Esophagus mucosa (tissue), 1 donor: ENCODE measurements at regions not wholly inside any gene's neighbourhood (a gene's known extent, or its start where the extent isn't known, plus 50 kb on each side); places are given as distances from the start of the nearest gene placed in this dataset.
"Not testable (repeated sequence)": the region's sequence is repeated elsewhere in the genome, so short reads cannot be mapped to it uniquely, and the experiment has no call there.

Source experiments
- ATAC-seq: fragments of 200-7000 bp; cut with Tn5 transposase; one replicate; pipeline ENCODE4 v1.9.1; 2020
- donor health status: DM: yes; HTN: yes; CAD: no.

DNA sequence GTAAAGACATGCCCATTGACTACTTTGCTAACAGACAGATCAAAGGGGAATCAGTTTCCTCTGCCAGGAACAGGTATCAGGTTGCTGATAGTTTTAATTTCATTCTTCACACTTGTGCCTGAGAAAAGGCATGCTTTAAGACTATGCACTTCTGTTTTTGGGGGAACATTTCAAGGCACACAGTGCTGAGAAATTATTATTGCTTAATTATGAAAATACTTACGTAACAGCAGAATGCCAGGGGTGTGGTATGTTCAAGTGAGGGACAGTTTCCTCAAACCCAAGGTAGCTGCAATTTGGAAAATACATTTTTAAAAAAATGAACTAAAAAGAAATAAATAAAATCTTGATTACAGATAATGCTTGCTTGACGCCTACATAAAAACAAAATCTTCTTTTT lies 1746.1 kb upstream of the PIK3C3 start:
- ATAC-seq = no peak

DNA sequence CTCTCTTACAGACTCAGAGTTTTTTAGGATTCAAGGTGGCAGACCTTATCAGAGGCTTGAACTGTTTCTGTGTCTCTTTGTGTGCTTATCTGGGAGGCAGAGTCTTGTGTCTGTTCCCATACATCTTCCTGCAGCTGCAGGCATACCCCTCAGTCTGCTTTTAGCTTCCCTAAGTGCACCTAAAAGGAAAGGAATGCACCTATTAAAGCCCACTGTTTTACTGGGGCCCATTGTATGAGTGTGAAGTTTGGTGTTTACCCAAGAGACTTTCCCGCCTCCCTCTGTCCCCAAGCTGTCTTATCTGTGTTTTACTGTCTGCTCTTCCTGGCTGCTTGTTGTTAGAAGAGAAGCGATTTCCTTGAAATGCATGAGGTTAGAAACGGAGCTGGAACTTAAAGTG lies 1757.3 kb upstream of the PIK3C3 start:
- ATAC-seq = no peak

DNA sequence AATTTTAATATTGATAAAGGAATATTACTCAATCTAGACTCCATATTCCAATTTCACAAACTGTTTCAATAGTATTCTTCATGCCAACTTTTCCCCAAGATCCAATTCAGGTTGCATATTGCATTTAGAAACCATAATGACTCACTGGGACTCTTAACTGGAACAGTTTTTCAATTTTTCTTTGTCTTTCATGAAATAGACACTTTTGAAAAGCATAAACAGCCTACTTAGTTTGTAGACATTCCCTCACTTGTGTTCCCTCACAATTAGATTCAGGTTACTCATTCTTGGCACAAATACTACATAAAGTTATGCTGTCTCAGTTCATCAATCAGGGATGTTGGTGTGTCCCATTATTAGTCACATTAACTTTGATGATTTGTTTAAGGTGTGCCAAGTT lies 1768.4 kb upstream of the PIK3C3 start:
- ATAC-seq = no peak

- no peak for ATAC-seq
Observed at GRCh38 chr18:40179729-40180461, 1775.1 kb upstream of the PIK3C3 start.

- ATAC-seq = peak; percentile 28
Observed at GRCh38 chr18:40168026-40168425, 1787.0 kb upstream of the PIK3C3 start.

DNA sequence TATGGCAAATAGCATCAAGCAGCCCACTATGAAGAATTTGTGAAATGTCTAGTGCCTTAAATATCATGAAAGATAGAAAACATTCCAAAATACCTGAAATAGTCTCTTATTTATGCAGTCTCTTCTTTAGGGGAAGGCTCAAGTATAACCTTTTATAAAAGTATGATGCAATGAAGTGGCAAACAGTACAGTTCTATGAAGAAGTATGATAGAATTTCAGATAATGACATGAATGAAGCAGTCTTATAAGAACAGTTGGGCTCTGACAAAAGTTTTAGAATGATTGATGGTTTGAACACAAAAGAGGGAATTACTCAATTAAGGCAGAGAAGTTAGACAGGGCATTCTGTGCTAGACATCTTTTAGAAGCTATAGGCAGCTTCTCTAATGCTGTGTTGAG lies 1791.8 kb upstream of the PIK3C3 start:
- no peak for ATAC-seq

- ATAC-seq = no peak
Observed at GRCh38 chr18:40160361-40160760, 1794.7 kb upstream of the PIK3C3 start.

DNA sequence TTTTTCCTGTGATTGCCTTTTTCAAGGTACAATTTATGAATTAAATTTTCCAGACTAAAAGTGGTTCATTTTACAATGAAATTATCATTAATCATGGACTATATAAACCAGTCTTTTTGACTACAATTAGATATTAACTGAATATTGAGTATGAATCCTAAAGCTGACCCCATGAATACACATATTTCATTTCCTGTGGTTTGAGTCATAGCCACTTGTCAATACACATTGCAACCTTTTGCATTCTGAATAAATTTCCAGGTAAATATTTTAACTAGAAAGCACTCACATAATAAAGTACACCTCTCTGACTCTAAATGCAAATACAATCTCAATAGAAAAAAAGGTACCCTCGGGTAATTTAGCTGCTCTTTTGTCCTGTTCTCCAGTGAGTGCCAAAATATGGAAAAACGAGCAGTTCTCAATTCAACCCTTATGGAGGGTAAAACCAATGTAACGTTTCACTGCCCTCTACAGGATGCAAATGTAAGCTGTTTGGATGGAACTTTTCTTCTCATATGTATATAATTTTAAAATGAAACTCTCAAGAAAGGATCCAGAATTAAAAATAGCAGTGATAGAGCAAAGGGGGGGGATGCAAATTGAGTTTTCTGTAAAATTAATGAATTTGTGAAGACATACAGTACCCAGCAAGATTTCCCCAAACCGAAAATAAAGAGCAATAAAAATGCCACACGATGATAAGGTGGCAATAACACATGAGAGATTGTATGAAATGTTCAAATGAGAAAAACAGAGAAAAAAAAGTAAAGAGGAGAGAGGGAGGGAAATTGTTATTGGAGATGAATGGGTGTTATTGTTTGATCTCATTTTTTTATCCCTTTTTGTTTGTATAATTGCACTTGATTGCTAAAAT lies 1795.7 kb upstream of the PIK3C3 start:
- peak; percentile 49 for ATAC-seq

- ATAC-seq = no peak
Observed at GRCh38 chr18:40157120-40157519, 1797.9 kb upstream of the PIK3C3 start.

DNA sequence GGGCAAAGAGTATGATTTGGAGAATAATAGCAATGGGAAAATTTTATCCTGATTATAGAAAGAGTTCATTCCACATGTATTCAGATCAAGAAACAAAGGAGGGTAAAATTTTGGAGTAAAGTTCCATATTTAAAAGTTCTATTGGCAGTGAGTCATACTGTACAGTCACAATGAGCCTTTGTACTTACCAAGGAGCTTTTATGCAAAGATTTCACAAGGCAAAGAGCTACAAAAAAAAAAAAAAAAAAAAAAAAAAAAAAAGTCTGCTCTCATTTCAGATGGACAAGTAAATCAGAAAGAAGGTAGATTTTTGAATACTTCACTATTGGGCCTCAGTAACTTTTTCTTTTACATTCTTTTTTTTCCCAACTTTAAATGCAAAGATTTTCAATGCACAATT lies 1802.2 kb upstream of the PIK3C3 start:
- no peak for ATAC-seq

DNA sequence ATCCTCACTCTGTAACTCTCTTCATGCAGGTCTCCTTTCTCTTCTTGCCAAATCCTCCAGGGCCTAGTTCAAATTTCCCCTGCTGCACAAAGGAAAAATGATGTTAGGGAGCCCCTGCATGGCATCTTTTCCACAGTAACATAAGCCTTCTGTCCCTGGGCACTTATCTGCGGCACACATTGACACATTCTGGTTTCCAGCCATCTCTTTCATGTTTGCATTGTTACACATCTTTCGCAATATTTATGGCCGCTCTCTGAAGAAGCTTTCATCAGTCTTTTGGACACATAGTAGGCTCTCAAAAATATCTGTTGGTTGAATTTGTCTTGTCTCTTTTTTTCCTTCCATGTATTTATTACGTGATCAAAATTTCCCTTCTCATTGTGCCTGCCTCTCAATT lies 1806.1 kb upstream of the PIK3C3 start:
- ATAC-seq = no peak

- no peak for ATAC-seq
Observed at GRCh38 chr18:40133253-40133652, 1821.8 kb upstream of the PIK3C3 start.

- not testable (repeated sequence) for ATAC-seq
Observed at GRCh38 chr18:40132438-40132837, 1822.6 kb upstream of the PIK3C3 start.

DNA sequence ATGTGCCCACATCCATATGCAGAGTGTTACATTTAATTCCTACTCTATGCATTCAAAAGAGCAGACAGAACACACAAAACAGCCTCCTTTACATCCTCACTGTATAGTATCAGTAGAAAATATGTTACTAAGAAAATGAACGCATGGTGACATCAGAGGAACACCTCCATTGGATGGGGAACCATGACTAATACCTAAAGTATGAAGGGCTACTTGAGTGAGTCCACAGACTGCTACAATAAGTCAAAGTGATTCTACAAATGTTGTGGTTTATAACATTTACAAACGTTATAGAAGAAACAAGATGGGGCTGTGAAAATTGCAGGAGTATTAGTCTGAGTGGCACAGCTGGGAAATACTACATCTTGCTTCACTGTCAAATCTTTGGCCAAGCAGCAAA lies 1830.9 kb upstream of the PIK3C3 start:
- ATAC-seq = no peak

DNA sequence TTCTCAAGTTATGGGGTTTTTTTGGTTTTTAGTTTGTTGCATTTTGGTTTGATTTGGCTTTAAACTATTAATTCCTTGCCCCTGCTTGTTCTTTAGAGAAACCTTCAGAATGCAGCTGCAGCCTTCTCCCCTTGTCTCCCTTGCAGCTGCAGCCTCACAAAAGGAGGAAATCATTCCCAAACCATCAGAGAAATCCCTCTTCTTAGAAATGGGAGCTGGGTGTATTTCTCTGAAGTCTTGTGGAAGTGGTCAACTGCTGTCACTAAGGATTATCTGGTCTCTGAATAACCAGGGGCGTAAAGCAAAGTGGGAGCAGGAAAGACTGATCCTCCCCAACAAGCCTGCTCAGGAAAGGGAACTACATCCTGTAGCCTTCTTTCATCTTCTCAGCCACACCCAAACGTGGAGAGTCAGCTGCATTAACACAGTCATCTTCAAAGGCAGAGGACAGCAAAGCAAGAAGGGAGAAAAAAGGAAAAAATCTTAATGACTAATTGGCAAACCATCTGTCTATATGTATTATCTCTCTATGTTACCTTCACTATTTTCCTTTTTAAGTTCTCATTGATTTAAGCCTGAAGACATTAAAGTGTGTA lies 1834.1 kb upstream of the PIK3C3 start:
- ATAC-seq = no peak

DNA sequence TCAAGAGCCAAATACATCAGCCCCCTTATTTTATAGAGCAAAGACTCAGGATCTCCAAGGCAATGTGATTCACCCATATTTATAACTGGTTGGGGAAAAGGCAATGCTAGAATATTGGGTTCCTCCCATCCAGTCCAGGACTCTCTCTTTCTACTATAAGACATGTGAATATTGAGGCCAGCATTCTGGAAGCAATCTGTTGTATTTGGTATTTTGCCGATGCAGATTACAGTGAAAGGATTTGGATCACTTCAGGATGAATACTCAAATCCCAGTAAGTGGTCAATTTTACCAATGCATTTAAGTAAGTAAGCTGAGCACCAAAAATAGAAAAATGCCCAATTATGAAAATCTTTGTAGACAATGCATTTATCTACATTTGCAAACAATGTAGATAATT lies 1834.7 kb upstream of the PIK3C3 start:
- no peak for ATAC-seq

GRCh38 chr18:40119581-40119980 lies 1835.5 kb upstream of the PIK3C3 start:
- ATAC-seq = not testable (repeated sequence)

DNA sequence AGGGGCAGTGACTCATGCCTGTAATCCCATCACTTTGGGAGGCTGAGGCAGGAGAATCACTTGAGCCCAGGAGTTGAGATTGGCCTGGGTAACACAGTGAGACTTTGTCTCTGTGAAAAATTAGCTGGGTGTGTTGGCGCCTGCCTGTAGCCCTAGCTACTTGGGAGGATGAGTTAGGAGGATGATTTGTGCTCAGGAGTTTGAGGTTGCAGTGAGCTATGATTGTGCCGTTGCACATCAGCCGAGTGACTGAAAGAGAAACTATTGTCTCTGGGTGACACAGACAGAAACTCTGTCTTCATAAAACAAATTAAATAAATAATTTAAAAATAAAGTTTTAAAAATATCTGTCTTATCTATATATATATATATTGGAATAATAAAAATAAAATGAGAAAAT lies 1844.6 kb upstream of the PIK3C3 start:
- ATAC-seq = no peak

- no peak for ATAC-seq
Observed at GRCh38 chr18:40109252-40110049, 1845.6 kb upstream of the PIK3C3 start.

GRCh38 chr18:40108596-40108995 lies 1846.4 kb upstream of the PIK3C3 start:
- ATAC-seq = no peak

DNA sequence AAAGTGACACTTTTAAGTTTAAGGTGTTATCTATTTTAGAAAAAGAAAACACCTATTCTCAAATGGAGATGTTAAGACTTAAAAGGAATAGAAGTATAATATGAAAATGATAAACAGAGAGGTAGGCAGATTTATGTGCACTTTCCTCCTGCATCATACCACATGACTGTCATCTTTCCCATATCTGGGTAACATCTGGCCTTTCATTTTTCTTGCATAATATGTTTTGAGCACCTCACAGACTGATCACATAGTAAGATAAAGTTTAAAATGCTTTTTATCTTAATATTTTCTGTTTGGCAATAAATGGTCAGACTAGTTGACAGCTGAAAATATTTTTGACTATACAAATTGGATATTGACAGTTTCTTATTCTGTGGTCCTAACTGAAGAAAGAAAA lies 1852.1 kb upstream of the PIK3C3 start:
- no peak for ATAC-seq

DNA sequence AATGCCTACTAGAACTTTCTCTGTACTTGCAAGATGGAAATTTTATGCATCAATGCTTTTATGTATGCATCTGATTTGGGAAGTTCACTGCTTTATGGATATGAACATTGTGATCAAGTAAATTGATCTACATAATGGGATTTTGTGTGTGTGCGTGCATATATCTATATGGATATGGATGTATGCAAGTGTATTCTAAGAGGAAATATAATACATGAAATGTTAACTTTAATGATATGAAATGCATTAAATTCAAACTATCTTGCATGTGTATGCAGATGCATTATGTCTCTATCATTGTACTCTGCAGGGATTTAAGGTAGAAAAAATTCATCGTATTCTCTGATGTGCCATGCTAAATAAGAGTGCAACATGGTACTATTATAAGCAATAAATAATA lies 1855.4 kb upstream of the PIK3C3 start:
- no peak for ATAC-seq

- no peak for ATAC-seq
Observed at GRCh38 chr18:40096675-40097074, 1858.4 kb upstream of the PIK3C3 start.
